Endodermal cell (in vitro differentiated cells): ENCODE measurements at regions not wholly inside any gene's neighbourhood (a gene's known extent, or its start where the extent isn't known, plus 50 kb on each side); places are given as distances from the start of the nearest gene placed in this dataset.

Source experiments
- DNase-seq: peaks from one replicate; pipeline ENCODE4 v3.0.0-alpha.2; 2017
- H3K27ac ChIP-seq: 2 replicates; pipeline ENCODE4 v1.5.1; 2013; ENCODE audit warnings: mild to moderate bottlenecking, low read depth, low read length, moderate library complexity
- H3K27me3 ChIP-seq: 2 replicates; pipeline ENCODE4 v1.6.1; 2013; ENCODE audit warnings: mild to moderate bottlenecking, low read length, moderate library complexity; ENCODE audit not compliant: insufficient read depth, control insufficient read depth, poor library complexity, severe bottlenecking
- H3K36me3 ChIP-seq: 2 replicates; pipeline ENCODE4 v1.7.0; 2013; ENCODE audit warnings: mild to moderate bottlenecking, low read length, moderate library complexity; ENCODE audit not compliant: control insufficient read depth, insufficient read depth
- H3K4me1 ChIP-seq: one replicate; pipeline ENCODE4 v1.7.0; 2013; ENCODE audit warnings: low read length; ENCODE audit not compliant: control insufficient read depth, insufficient read depth
- H3K4me3 ChIP-seq: 2 replicates; pipeline ENCODE4 v1.5.1; 2013; ENCODE audit warnings: mild to moderate bottlenecking, low read length, moderate library complexity
- H3K9ac ChIP-seq: 2 replicates; pipeline ENCODE4 v1.6.1; 2013; ENCODE audit warnings: mild to moderate bottlenecking, low read length, moderate library complexity; ENCODE audit not compliant: poor library complexity, severe bottlenecking; ENCODE audit errors: extremely low read depth
- H3K9me3 ChIP-seq: 2 replicates; pipeline ENCODE4 v1.6.1; 2013; ENCODE audit warnings: mild to moderate bottlenecking, low read length, moderate library complexity; ENCODE audit not compliant: control insufficient read depth
- H3K27ac Mint-ChIP-seq: 2 replicates; pipeline ENCODE4 v1.8.0; 2020; ENCODE audit warnings: mixed read lengths
- H3K27me3 Mint-ChIP-seq: 2 replicates; pipeline ENCODE4 v1.8.0; 2021; ENCODE audit warnings: mild to moderate bottlenecking, mixed read lengths; ENCODE audit not compliant: insufficient read depth
- H3K36me3 Mint-ChIP-seq: 2 replicates; pipeline ENCODE4 v1.8.0; 2020; ENCODE audit warnings: low read depth, mixed read lengths
- H3K4me1 Mint-ChIP-seq: 2 replicates; pipeline ENCODE4 v1.8.0; 2020; ENCODE audit warnings: mixed read lengths
- H3K4me3 Mint-ChIP-seq: 2 replicates; pipeline ENCODE4 v1.8.0; 2020; ENCODE audit warnings: mild to moderate bottlenecking, moderate library complexity, mixed read lengths
- H3K9me3 Mint-ChIP-seq: 2 replicates; pipeline ENCODE4 v1.8.0; 2020; ENCODE audit warnings: mild to moderate bottlenecking, mixed read lengths
- WGBS, 2 experiments: methylation state at CpG; one replicate each; pipeline versions ENCODE4 v1.1.5 to v1.1.7; 2013; ENCODE audit warnings: missing lambda C conversion rate in 2 of 2, mixed read lengths in 1 of 2; ENCODE audit not compliant: insufficient coverage in 1 of 2, insufficient read length in 1 of 2; 5-methylcytosine and 5-hydroxymethylcytosine counted together
- TF ChIP-seq, protein P1 (sequence below): fragments of 200-600 bp; sonication (generic); conservative IDR thresholded peaks from 2 replicates; pipeline ENCODE4 v1.5.0; 2021; ENCODE audit warnings: antibody characterized with exemption, mild to moderate bottlenecking

DNA sequence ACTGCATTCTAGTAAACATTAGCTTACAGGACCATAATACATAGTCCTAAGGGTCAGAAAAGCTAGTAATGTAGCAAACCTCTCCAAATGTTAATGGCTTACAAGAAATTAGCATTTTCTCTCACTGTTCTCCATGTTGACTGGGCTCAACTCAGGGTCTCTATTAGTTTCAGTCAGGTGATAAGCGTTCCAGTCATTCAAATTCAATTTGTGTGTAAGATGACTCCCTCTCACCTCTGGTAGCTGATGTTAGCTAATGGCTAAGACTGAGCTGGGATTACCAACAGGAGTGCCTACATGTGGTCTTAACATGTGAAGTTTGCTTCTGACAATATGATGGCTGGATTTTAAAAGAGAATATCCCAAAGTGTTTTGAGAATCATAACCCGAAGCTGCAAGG lies 630.5 kb upstream of the USP15 start:
- Histone ChIP-seq H3K4me3 (peak overlapping the region; percentile 7), H3K36me3 (no peaks in the 10 kb centered on the region), H3K27me3 (no peaks in the 10 kb centered on the region), H3K4me1 (no peaks in the 10 kb centered on the region), H3K27ac (no peak overlapping the region), H3K9me3 (peaks cover 52% of the 10 kb centered on the region), H3K9ac (no peak overlapping the region)
- Mint-ChIP-seq H3K9me3 (peaks cover 41% of the 10 kb centered on the region), H3K27ac (no peak overlapping the region), H3K4me3 (no peak overlapping the region), H3K4me1 (no peaks in the 10 kb centered on the region), H3K27me3 (no peaks in the 10 kb centered on the region), H3K36me3 (peaks cover 6% of the 10 kb centered on the region)
- TF ChIP-seq, protein P1, sequence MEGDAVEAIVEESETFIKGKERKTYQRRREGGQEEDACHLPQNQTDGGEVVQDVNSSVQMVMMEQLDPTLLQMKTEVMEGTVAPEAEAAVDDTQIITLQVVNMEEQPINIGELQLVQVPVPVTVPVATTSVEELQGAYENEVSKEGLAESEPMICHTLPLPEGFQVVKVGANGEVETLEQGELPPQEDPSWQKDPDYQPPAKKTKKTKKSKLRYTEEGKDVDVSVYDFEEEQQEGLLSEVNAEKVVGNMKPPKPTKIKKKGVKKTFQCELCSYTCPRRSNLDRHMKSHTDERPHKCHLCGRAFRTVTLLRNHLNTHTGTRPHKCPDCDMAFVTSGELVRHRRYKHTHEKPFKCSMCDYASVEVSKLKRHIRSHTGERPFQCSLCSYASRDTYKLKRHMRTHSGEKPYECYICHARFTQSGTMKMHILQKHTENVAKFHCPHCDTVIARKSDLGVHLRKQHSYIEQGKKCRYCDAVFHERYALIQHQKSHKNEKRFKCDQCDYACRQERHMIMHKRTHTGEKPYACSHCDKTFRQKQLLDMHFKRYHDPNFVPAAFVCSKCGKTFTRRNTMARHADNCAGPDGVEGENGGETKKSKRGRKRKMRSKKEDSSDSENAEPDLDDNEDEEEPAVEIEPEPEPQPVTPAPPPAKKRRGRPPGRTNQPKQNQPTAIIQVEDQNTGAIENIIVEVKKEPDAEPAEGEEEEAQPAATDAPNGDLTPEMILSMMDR: no peak
- DNase-seq: no peak
- WGBS, 2 experiments: 57 to 74% methylated on average over 1 to 2 of the region's 2 CpGs

DNA sequence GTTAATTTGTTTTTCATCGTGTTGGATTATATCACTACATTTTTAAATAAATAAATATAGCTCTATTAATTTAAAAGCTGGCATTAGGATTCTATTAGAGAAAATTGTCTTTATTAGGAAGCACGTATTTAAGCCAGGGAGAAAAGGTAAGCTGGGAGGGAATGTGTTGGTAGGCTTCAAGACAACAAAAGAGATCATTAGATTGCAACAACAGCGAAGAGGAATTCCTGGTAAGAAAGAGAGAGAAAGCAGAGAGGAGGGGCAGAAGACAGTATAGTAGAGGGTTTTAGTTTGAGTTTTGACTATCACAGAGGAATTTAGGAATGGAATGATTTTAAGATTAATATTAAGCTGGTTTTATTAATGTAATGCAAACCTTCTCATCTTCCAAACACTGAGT lies 613.6 kb upstream of the USP15 start:
- no peak overlapping the region for H3K9ac ChIP-seq
- WGBS, 2 experiments: 65 to 66% methylated on average over 2 of the region's 3 CpGs
- TF ChIP-seq, protein P1: no peak
- H3K4me3 ChIP-seq: no peak overlapping the region
- H3K4me3 Mint-ChIP-seq: no peak overlapping the region
- no peaks in the 10 kb centered on the region for H3K27me3 ChIP-seq
- H3K27ac ChIP-seq: no peak overlapping the region
- H3K27ac Mint-ChIP-seq: no peak overlapping the region
- H3K4me1 Mint-ChIP-seq: peaks cover 5% of the 10 kb centered on the region
- H3K4me1 ChIP-seq: no peaks in the 10 kb centered on the region
- H3K9me3 Mint-ChIP-seq: no peaks in the 10 kb centered on the region
- DNase-seq: no peak
- no peaks in the 10 kb centered on the region for H3K27me3 Mint-ChIP-seq
- no peaks in the 10 kb centered on the region for H3K9me3 ChIP-seq
- H3K36me3 ChIP-seq: no peaks in the 10 kb centered on the region
- no peaks in the 10 kb centered on the region for H3K36me3 Mint-ChIP-seq

DNA sequence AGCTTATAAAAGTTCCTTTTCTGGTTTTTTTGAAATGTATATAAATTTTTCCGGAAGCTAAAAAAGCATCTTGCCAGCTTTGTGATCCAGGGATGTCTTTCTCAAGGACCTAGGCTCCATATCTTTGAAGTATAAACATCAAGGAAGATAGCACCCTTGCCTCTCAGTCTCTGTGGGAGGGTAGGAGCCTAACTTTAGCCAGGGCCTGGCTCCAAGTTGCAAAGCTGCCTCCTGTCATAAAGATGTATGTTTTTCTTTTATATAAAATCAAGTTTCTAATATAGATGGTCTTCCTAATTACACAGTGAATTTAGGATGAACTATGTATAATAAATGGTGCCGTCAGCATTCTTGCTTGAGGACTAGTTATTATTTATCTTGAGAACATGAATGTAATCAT lies 612.6 kb upstream of the USP15 start:
- Mint-ChIP-seq H3K4me1 (peaks cover 5% of the 10 kb centered on the region), H3K4me3 (no peak overlapping the region), H3K27me3 (no peaks in the 10 kb centered on the region), H3K36me3 (no peaks in the 10 kb centered on the region), H3K9me3 (no peaks in the 10 kb centered on the region), H3K27ac (no peak overlapping the region)
- no peaks in the 10 kb centered on the region for H3K36me3 ChIP-seq
- TF ChIP-seq, protein P1: no peak
- H3K27me3 ChIP-seq: no peaks in the 10 kb centered on the region
- no peaks in the 10 kb centered on the region for H3K9me3 ChIP-seq
- no peak for DNase-seq
- 88% methylated on average over 2 of the region's 2 CpGs; no CpG with 5 or more reads in 1 of the 2 experiments for WGBS, 2 experiments
- H3K9ac ChIP-seq: no peak overlapping the region
- no peak overlapping the region for H3K4me3 ChIP-seq
- no peaks in the 10 kb centered on the region for H3K4me1 ChIP-seq
- H3K27ac ChIP-seq: no peak overlapping the region
